Nephron progenitor cell (in vitro differentiated cells): ENCODE measurements at regions not wholly inside any gene's neighbourhood (a gene's known extent, or its start where the extent isn't known, plus 50 kb on each side); places are given as distances from the start of the nearest gene placed in this dataset.

Experiments used
- DNase-seq: peaks from one replicate; pipeline ENCODE4 v3.0.0; 2021
- H3K27ac Mint-ChIP-seq: 2 replicates; pipeline ENCODE4 v1.8.0; 2021; ENCODE audit warnings: mild to moderate bottlenecking, moderate library complexity, mixed read lengths
- H3K27me3 Mint-ChIP-seq: 2 replicates; pipeline ENCODE4 v1.8.0; 2021; ENCODE audit warnings: mild to moderate bottlenecking, low read depth, mixed read lengths; ENCODE audit not compliant: poor library complexity
- H3K36me3 Mint-ChIP-seq: 2 replicates; pipeline ENCODE4 v1.8.0; 2021; ENCODE audit warnings: low read depth, mixed read lengths
- H3K4me1 Mint-ChIP-seq: 2 replicates; pipeline ENCODE4 v1.8.0; 2021; ENCODE audit warnings: mixed read lengths
- H3K4me3 Mint-ChIP-seq: 2 replicates; pipeline ENCODE4 v1.8.0; 2021; ENCODE audit warnings: mild to moderate bottlenecking, moderate library complexity, mixed read lengths
- H3K9me3 Mint-ChIP-seq: 2 replicates; pipeline ENCODE4 v1.8.0; 2021; ENCODE audit warnings: mild to moderate bottlenecking, moderate library complexity, mixed read lengths
- TF ChIP-seq, protein P1 (sequence below): fragments of 200-600 bp; sonication (generic); IDR thresholded peaks from 2 replicates; pipeline ENCODE4 v1.5.0; 2021; ENCODE audit warnings: antibody characterized with exemption

DNA sequence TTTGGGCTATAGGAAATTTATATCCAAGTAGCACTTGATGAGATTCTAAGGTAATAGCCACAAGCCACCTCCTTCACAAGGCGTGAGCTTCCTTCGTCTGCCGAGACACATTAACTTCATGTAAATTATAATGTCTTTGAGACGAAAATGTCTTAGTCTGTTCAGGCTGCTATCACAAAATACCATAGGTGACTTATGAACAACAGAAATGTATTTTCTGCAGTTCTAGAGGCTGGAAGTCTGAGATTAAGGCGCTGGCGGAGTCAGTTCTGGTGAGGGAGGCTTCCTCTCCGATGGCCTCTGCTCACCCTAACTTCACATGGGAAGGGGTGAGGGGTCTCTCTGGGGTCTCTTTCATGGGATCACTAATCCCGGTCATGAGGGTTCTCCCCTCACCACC lies 133.0 kb downstream of the ETS2 start:
- no peak overlapping the region for H3K4me3 Mint-ChIP-seq
- no peak for DNase-seq
- TF ChIP-seq, protein P1, sequence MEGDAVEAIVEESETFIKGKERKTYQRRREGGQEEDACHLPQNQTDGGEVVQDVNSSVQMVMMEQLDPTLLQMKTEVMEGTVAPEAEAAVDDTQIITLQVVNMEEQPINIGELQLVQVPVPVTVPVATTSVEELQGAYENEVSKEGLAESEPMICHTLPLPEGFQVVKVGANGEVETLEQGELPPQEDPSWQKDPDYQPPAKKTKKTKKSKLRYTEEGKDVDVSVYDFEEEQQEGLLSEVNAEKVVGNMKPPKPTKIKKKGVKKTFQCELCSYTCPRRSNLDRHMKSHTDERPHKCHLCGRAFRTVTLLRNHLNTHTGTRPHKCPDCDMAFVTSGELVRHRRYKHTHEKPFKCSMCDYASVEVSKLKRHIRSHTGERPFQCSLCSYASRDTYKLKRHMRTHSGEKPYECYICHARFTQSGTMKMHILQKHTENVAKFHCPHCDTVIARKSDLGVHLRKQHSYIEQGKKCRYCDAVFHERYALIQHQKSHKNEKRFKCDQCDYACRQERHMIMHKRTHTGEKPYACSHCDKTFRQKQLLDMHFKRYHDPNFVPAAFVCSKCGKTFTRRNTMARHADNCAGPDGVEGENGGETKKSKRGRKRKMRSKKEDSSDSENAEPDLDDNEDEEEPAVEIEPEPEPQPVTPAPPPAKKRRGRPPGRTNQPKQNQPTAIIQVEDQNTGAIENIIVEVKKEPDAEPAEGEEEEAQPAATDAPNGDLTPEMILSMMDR: no peak

DNA sequence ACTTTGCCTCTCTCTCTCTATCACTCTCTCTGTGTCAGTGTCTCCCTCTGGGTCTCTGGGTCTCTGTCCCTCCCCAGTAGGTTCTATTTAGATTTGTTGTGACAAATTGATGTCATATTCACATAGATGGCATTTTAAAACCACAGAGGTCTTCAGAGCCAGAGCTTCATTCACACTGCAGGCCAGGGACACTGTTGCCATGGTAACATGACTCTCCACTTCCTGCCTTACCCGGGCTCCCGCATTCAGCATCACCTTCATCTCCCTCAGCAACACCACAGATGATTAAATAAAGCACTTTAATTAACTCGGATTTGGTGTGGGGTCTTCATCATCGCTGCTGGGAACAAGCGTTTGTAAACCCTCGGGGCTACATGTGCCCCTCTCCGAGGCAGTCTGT lies 132.6 kb downstream of the ETS2 start:
- Mint-ChIP-seq H3K9me3 (peaks cover 22% of the 10 kb centered on the region), H3K36me3 (peaks cover 4% of the 10 kb centered on the region), H3K4me1 (peaks cover 8% of the 10 kb centered on the region), H3K27me3 (peaks cover 16% of the 10 kb centered on the region), H3K27ac (no peak overlapping the region), H3K4me3 (no peak overlapping the region)
- TF ChIP-seq, protein P1: no peak
- DNase-seq: peak; percentile 16

More for the DNA sequence above, 133.0 kb downstream of the ETS2 start:
- Mint-ChIP-seq H3K36me3 (peaks cover 4% of the 10 kb centered on the region), H3K27ac (no peak overlapping the region), H3K27me3 (peaks cover 16% of the 10 kb centered on the region), H3K4me1 (peaks cover 8% of the 10 kb centered on the region), H3K9me3 (peaks cover 22% of the 10 kb centered on the region)

DNA sequence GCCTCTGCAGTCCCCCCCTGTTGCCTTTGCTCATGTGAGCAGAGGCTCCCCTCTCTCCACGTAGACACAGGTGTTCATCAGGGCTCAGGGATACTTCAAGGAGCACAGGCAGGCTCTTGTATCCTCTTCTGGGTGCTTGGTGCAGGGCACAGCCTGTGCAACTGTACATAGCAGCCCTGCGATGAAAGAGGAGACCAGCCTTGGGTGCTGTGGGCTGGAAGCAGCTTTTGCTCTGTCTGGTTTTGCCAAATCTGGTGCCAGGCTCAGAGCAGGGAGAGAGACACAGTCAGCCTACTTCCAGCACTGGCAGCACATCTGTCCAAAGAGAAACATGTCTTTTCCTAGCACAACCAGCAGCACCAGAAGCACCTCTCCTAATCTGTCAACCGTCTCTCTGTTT lies 132.1 kb downstream of the ETS2 start:
- Mint-ChIP-seq H3K4me3 (no peak overlapping the region), H3K36me3 (peaks cover 4% of the 10 kb centered on the region), H3K27me3 (peaks cover 16% of the 10 kb centered on the region), H3K9me3 (peaks cover 22% of the 10 kb centered on the region), H3K4me1 (peaks cover 10% of the 10 kb centered on the region), H3K27ac (no peak overlapping the region)
- TF ChIP-seq, protein P1: no peak
- no peak for DNase-seq

DNA sequence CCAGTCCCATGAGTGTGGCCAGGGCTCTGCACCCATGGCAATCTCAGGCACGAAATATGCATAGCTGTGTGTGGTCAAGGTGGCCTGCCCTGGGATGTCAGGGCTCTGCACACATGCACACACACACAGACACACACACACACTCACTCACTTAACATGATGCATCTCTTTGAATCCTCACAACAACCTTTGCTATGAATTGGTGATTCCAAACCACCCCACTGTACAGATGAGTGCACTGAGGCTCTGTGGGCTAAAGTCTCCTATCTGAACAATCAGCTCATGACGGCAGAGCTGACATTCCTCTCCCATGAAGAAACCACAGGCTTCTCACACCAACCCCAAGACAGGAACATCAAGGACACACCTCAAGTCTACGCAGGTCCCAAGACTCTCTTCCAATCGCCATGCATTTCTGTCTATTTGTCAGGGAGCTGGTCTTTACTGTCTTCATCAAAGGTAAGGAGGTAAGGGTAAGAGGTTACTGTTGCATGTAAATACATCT lies 131.6 kb downstream of the ETS2 start:
- no peak overlapping the region for H3K4me3 Mint-ChIP-seq
- H3K36me3 Mint-ChIP-seq: peaks cover 4% of the 10 kb centered on the region
- H3K27ac Mint-ChIP-seq: peak overlapping the region; percentile 2
- TF ChIP-seq, protein P1: no peak
- DNase-seq: no peak
- H3K9me3 Mint-ChIP-seq: peaks cover 16% of the 10 kb centered on the region
- peaks cover 16% of the 10 kb centered on the region for H3K27me3 Mint-ChIP-seq
- H3K4me1 Mint-ChIP-seq: peaks cover 11% of the 10 kb centered on the region

DNA sequence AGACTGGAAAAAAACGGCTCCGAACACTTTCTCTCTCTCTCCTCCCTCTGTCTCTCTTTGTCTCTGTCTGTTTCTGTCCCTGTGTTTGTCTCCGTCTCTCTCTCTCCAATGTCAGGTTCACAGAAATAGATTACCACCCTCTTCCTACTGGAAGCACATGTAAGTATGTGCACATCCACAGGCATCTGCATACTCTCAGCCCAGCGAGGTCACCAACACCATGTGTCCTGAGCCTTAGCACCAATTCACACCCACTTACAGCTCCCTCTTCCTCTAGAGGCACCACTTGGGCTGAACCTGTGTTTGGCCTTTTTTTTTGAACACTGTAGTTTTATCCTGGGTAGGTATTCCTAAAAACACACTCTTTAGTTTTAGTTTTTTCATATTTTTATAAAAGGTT lies 130.5 kb downstream of the ETS2 start:
- Mint-ChIP-seq H3K9me3 (peaks cover 9% of the 10 kb centered on the region), H3K36me3 (no peaks in the 10 kb centered on the region), H3K27me3 (peaks cover 11% of the 10 kb centered on the region), H3K4me3 (no peak overlapping the region), H3K27ac (no peak overlapping the region), H3K4me1 (peaks cover 18% of the 10 kb centered on the region)
- TF ChIP-seq, protein P1: no peak
- DNase-seq: no peak

DNA sequence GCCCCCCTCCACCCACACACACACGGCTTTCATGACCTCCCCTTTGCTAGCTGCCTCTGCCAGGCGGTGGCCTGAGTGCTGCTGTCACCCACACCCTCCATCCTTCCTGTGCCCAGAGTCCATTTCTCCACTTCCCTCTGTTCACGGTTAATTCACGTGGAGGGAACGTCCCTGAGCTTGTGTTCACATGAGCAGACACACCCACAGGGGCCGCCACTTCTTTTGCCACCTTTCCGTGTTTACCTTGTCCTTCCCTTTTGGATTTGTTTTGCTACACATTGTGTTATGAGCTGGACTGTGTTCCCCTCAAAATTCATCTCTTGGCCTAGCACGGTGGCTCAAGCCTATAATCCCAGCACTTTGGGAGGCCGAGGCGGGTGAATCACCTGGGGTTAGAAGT lies 128.0 kb downstream of the ETS2 start:
- Mint-ChIP-seq H3K36me3 (peaks cover 6% of the 10 kb centered on the region), H3K4me3 (no peak overlapping the region)

More for the DNA sequence above, 128.0 kb downstream of the ETS2 start:
- no peak for DNase-seq
- Mint-ChIP-seq H3K9me3 (peaks cover 21% of the 10 kb centered on the region), H3K27me3 (peaks cover 11% of the 10 kb centered on the region), H3K4me1 (peaks cover 34% of the 10 kb centered on the region), H3K27ac (no peak overlapping the region)
- TF ChIP-seq, protein P1: no peak
